Uterus (tissue), 2 donors: ENCODE measurements at regions not wholly inside any gene's neighbourhood (a gene's known extent, or its start where the extent isn't known, plus 50 kb on each side); places are given as distances from the start of the nearest gene placed in this dataset.

ENCODE experiments used
- CTCF ChIP-seq, 4 experiments: fragments of 200-600 bp in 2 of 4; fragments of 450-650 bp in 2 of 4; sonication (generic) in 2 of 4; IDR thresholded peaks; one replicate each; pipeline ENCODE4 v1.5.1; 2016 to 2019; ENCODE audit warnings: antibody characterized with exemption in 4 of 4, mild to moderate bottlenecking in 2 of 4, moderate library complexity in 1 of 4
- POLR2A ChIP-seq, 2 donors: fragments of 450-650 bp; IDR thresholded peaks; one replicate each; pipeline ENCODE4 v1.6.1; 2016; ENCODE audit warnings: antibody characterized with exemption in 2 of 2, mild to moderate bottlenecking in 1 of 2, moderate library complexity in 1 of 2

GRCh38 chr14:54104601-54105145 lies 148.0 kb upstream of the BMP4 start:
- TF ChIP-seq CTCF (IDR thresholded peaks at IDR 0.05), result no peak
- TF ChIP-seq POLR2A (IDR thresholded peaks at IDR 0.05), result no peak
